Mesenchymal stem cell (in vitro differentiated cells and primary cell): ENCODE measurements at regions not wholly inside any gene's neighbourhood (a gene's known extent, or its start where the extent isn't known, plus 50 kb on each side); places are given as distances from the start of the nearest gene placed in this dataset.

Experiments
- DNase-seq: peaks from one replicate; pipeline ENCODE4 v3.0.0-alpha.2; 2013
- H2AFZ ChIP-seq: one replicate; pipeline ENCODE4 v1.6.1; 2013; ENCODE audit warnings: low read depth, mild to moderate bottlenecking, control low read depth, inconsistent platforms, low read length, moderate library complexity
- H2AK5ac ChIP-seq: 2 replicates; pipeline ENCODE4 v1.6.1; 2013; ENCODE audit warnings: low read length, moderate library complexity, mild to moderate bottlenecking, inconsistent platforms; ENCODE audit not compliant: severe bottlenecking
- H2BK120ac ChIP-seq: one replicate; pipeline ENCODE4 v1.6.1; 2013; ENCODE audit warnings: low read depth, mild to moderate bottlenecking, inconsistent platforms, low read length, moderate library complexity
- H2BK12ac ChIP-seq, 2 experiments: one replicate each; pipeline ENCODE4 v1.6.1; 2013; ENCODE audit warnings: inconsistent platforms in 2 of 2, low read length in 2 of 2, mild to moderate bottlenecking in 2 of 2, moderate library complexity in 2 of 2, control low read depth in 1 of 2
- H2BK15ac ChIP-seq: one replicate; pipeline ENCODE4 v1.6.1; 2013; ENCODE audit warnings: mild to moderate bottlenecking, low read depth, inconsistent platforms; ENCODE audit not compliant: poor library complexity, severe bottlenecking
- H2BK5ac ChIP-seq: 2 replicates; pipeline ENCODE4 v1.6.1; 2013; ENCODE audit warnings: low read depth, mild to moderate bottlenecking, low read length, control low read depth, inconsistent platforms; ENCODE audit not compliant: poor library complexity, severe bottlenecking
- H3K14ac ChIP-seq, 2 experiments: one replicate each; pipeline ENCODE4 v1.6.1; 2013; ENCODE audit warnings: inconsistent platforms in 2 of 2, low read length in 2 of 2, control low read depth in 1 of 2, mild to moderate bottlenecking in 1 of 2, moderate library complexity in 1 of 2
- H3K18ac ChIP-seq, 2 experiments: one replicate each; pipeline ENCODE4 v1.6.1; 2013; ENCODE audit warnings: inconsistent platforms in 2 of 2, low read length in 2 of 2, control low read depth in 1 of 2, low read depth in 1 of 2, mild to moderate bottlenecking in 1 of 2
- H3K23ac ChIP-seq, 2 experiments: one replicate each; pipeline ENCODE4 v1.6.1; 2013; ENCODE audit warnings: inconsistent platforms in 2 of 2, low read length in 2 of 2, mild to moderate bottlenecking in 2 of 2, moderate library complexity in 2 of 2, control low read depth in 1 of 2
- H3K27ac ChIP-seq: 2 replicates; pipeline ENCODE4 v1.5.1; 2013; ENCODE audit warnings: mild to moderate bottlenecking, moderate library complexity, low read length, control low read depth, inconsistent platforms; ENCODE audit not compliant: poor library complexity, severe bottlenecking
- H3K27me3 ChIP-seq, 2 experiments: 2 replicates each; pipeline versions ENCODE4 v1.6.1 to v1.7.0; 2013; ENCODE audit warnings: low read length in 2 of 2, mild to moderate bottlenecking in 2 of 2, moderate library complexity in 2 of 2, control low read depth in 1 of 2, inconsistent platforms in 1 of 2; ENCODE audit not compliant: control insufficient read depth in 1 of 2, insufficient read depth in 1 of 2
- H3K36me3 ChIP-seq, 2 experiments: 2 replicates each; pipeline versions ENCODE4 v1.6.1 to v1.7.0; 2013; ENCODE audit warnings: low read length in 2 of 2, control low read depth in 1 of 2, inconsistent platforms in 1 of 2, low read depth in 1 of 2, mild to moderate bottlenecking in 1 of 2; ENCODE audit not compliant: insufficient read depth in 2 of 2, control insufficient read depth in 1 of 2
- H3K4ac ChIP-seq, 2 experiments: one replicate each; pipeline ENCODE4 v1.6.1; 2013; ENCODE audit warnings: inconsistent platforms in 2 of 2, low read length in 2 of 2, mild to moderate bottlenecking in 2 of 2, moderate library complexity in 2 of 2, control low read depth in 1 of 2, low read depth in 1 of 2
- H3K4me1 ChIP-seq: 2 replicates; pipeline ENCODE4 v1.6.1; 2013; ENCODE audit warnings: low read depth, low read length, control low read depth; ENCODE audit not compliant: control insufficient read depth, insufficient read depth
- H3K4me2 ChIP-seq: 2 replicates; pipeline ENCODE4 v1.6.1; 2013; ENCODE audit warnings: low read length, mild to moderate bottlenecking, inconsistent platforms; ENCODE audit not compliant: poor library complexity, severe bottlenecking
- H3K4me3 ChIP-seq, 2 experiments: 2 replicates each; pipeline versions ENCODE4 v1.5.1 to v1.7.0; 2013; ENCODE audit warnings: low read length in 2 of 2, mild to moderate bottlenecking in 2 of 2, control low read depth in 1 of 2, low read depth in 1 of 2; ENCODE audit not compliant: insufficient read depth in 1 of 2
- H3K79me1 ChIP-seq: replicated peaks from 2 replicates; pipeline ENCODE4 v1.6.1; 2013; ENCODE audit warnings: mild to moderate bottlenecking, control low read depth, low read length, inconsistent platforms; ENCODE audit not compliant: poor library complexity, severe bottlenecking
- H3K9ac ChIP-seq: 2 replicates; pipeline ENCODE4 v1.7.0; 2013; ENCODE audit warnings: mild to moderate bottlenecking, low read length, moderate library complexity
- H3K9me3 ChIP-seq: 2 replicates; pipeline ENCODE4 v1.7.0; 2013; ENCODE audit warnings: mild to moderate bottlenecking, low read length; ENCODE audit not compliant: control insufficient read depth
- H4K8ac ChIP-seq: one replicate; pipeline ENCODE4 v1.6.1; 2013; ENCODE audit warnings: inconsistent platforms, mild to moderate bottlenecking, low read length, moderate library complexity
- H4K91ac ChIP-seq: one replicate; pipeline ENCODE4 v1.6.1; 2013; ENCODE audit warnings: mild to moderate bottlenecking, low read length, inconsistent platforms
- WGBS: methylation state at CpG from one replicate; pipeline ENCODE4 v1.1.7; 2013; ENCODE audit warnings: mixed read lengths; 5-methylcytosine and 5-hydroxymethylcytosine counted together

DNA sequence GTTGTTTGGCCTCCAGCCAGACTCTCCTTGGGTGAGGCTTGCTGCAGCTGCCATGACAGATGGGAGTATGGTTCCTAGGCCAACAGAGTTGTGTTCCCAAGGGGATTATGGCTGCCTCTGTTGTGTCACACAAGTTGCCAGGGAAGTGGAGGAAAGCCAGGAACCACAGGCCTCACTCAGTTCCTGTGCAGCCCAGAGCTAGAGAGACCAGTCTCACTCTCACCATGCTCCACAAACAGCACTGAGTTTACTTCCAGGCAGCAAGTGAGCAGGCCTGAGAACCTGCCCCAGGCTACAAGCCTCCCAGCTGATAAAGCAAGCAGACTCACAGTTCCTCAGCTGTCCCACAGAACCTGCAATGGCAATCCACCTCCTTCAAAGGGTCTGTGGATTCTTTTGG, 273.6 kb upstream of the TAS2R1 start:
- H3K4ac ChIP-seq: no peak overlapping the region
- no peak overlapping the region for H3K18ac ChIP-seq
- H4K8ac ChIP-seq: peak overlapping the region; percentile 31
- H3K36me3 ChIP-seq: no peaks in the 10 kb centered on the region
- H4K91ac ChIP-seq: no peak overlapping the region
- H3K14ac ChIP-seq: no peak overlapping the region
- no peak overlapping the region for H3K9ac ChIP-seq
- no peak overlapping the region for H2BK15ac ChIP-seq
- no peak overlapping the region for H2AFZ ChIP-seq
- H3K4me2 ChIP-seq: no peak overlapping the region
- no peak overlapping the region for H2AK5ac ChIP-seq
- H3K9me3 ChIP-seq: no peaks in the 10 kb centered on the region
- no peaks in the 10 kb centered on the region for H3K79me1 ChIP-seq
- H3K23ac ChIP-seq: no peak overlapping the region
- DNase-seq: peak; percentile 17
- H3K4me3 ChIP-seq: no peak overlapping the region
- H2BK12ac ChIP-seq: no peak overlapping the region
- no peak overlapping the region for H3K27ac ChIP-seq
- no peak overlapping the region for H2BK5ac ChIP-seq
- peaks cover 5% of the 10 kb centered on the region for H3K4me1 ChIP-seq
- no peak overlapping the region for H2BK120ac ChIP-seq
- H3K27me3 ChIP-seq: peaks cover 0 to 11% of the 10 kb centered on the region in 2 experiments

DNA sequence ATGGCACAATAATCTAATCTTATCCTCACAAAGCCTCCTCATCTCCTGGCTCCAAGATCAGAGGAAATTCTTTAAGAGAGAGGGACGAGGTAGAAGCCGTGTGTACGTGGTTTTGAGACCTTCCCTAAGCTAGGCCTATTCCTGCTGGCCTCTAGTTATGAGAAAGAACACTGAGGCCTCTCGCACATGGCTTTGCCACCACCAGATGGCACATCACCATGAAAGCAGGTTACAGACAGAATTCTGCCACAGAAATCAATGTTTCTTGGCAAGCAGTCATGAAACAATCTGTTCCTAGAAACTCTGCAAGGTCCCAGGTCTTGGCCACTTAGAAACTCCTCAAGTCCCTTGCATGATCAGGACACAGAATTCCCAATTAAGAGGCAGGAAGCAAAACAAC, 268.2 kb upstream of the TAS2R1 start:
- H2AK5ac ChIP-seq: no peak overlapping the region
- peak; percentile 41 for DNase-seq
- H2BK5ac ChIP-seq: no peak overlapping the region
- H2AFZ ChIP-seq: no peak overlapping the region
- no peak overlapping the region for H2BK120ac ChIP-seq
- no peak overlapping the region for H3K27ac ChIP-seq
- no peaks in the 10 kb centered on the region for H3K36me3 ChIP-seq
- 80% methylated on average over 4 of the region's 4 CpGs for WGBS
- H3K9ac ChIP-seq: no peak overlapping the region
- no peaks in the 10 kb centered on the region for H3K4me1 ChIP-seq
- H3K4ac ChIP-seq: no peak overlapping the region
- H3K23ac ChIP-seq: no peak overlapping the region
- H2BK15ac ChIP-seq: no peak overlapping the region
- H3K4me2 ChIP-seq: no peak overlapping the region
- no peak overlapping the region for H4K91ac ChIP-seq
- H3K18ac ChIP-seq: no peak overlapping the region
- no peak overlapping the region for H3K4me3 ChIP-seq
- H3K9me3 ChIP-seq: peaks cover 8% of the 10 kb centered on the region
- no peak overlapping the region for H2BK12ac ChIP-seq
- no peak overlapping the region for H4K8ac ChIP-seq
- no peaks in the 10 kb centered on the region for H3K79me1 ChIP-seq
- peaks cover 0 to 21% of the 10 kb centered on the region in 2 experiments for H3K27me3 ChIP-seq
- H3K14ac ChIP-seq: no peak overlapping the region

- Histone ChIP-seq H3K4me1 (no peaks in the 10 kb centered on the region), H3K9me3 (peaks cover 8% of the 10 kb centered on the region), H3K14ac (no peak overlapping the region), H2AK5ac (no peak overlapping the region), H3K79me1 (no peaks in the 10 kb centered on the region), H3K36me3 (no peaks in the 10 kb centered on the region), H3K4me2 (no peak overlapping the region), H3K27me3 (peaks cover 0 to 20% of the 10 kb centered on the region in 2 experiments), H2BK5ac (peak overlapping the region; percentile 51), H3K27ac (no peak overlapping the region), H2BK12ac (no peak overlapping the region), H3K9ac (no peak overlapping the region), H3K4me3 (no peak overlapping the region), H4K8ac (no peak overlapping the region), H2BK120ac (no peak overlapping the region), H3K4ac (no peak overlapping the region), H2AFZ (no peak overlapping the region), H4K91ac (no peak overlapping the region), H2BK15ac (peak overlapping the region; percentile 23), H3K18ac (no peak overlapping the region), H3K23ac (no peak overlapping the region)
- WGBS: 78% methylated on average over 5 of the region's 5 CpGs
- no peak for DNase-seq
Observed at GRCh38 chr5:9895302-9895645, 265.1 kb upstream of the TAS2R1 start.

DNA sequence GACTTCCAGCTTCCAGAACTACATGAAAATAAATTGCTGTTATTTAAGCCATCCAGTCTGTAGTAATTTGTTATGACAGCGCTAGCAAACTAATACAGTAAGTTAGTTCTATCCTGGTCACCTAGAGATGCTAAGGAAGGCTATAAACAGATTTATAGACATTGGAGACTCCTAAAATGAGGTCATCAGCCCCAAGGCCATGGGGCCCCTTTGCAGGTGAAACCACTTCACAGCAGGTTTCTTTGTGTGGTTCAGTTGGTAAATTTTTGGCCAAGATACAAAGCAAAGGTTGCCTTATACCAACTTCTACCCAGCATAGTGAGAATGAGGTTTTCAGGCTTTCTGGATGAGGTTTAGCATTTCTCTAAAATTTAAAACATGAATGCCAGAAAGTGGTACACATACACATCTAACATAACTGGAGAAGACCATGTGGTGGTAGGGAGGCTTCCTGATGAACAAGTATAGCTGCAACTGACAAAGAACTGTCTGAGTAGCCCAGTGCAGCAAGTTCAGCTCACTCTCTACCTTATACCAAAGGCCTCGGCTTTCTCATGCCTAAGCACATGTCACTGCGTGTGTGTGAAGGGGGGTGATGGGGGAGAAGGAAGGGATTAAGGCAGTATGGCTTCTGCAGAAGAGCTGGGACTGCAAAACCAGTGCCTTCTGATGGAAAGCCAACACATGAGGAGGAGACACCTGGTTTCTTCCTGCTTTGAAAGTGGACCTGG, 264.6 kb upstream of the TAS2R1 start:
- Histone ChIP-seq H3K4me3 (no peak overlapping the region), H2AFZ (no peak overlapping the region), H2AK5ac (no peak overlapping the region), H2BK12ac (no peak overlapping the region), H3K9me3 (peaks cover 8% of the 10 kb centered on the region), H3K27ac (no peak overlapping the region), H3K4ac (no peak overlapping the region), H3K4me1 (no peaks in the 10 kb centered on the region), H4K8ac (no peak overlapping the region), H3K9ac (no peak overlapping the region), H2BK15ac (no peak overlapping the region), H3K79me1 (no peaks in the 10 kb centered on the region), H2BK120ac (no peak overlapping the region), H3K23ac (no peak overlapping the region), H2BK5ac (no peak overlapping the region), H3K18ac (no peak overlapping the region), H3K27me3 (peaks cover 0 to 20% of the 10 kb centered on the region in 2 experiments), H4K91ac (no peak overlapping the region), H3K4me2 (no peak overlapping the region), H3K14ac (no peak overlapping the region), H3K36me3 (no peaks in the 10 kb centered on the region)
- no peak for DNase-seq
- WGBS: 23% methylated on average over 1 of the region's 3 CpGs
